ENCODE measurements at regions not wholly inside any gene's neighbourhood (a gene's known extent, or its start where the extent isn't known, plus 50 kb on each side); places are given as distances from the start of the nearest gene placed in this dataset.
"Not testable (repeated sequence)": the region's sequence is repeated elsewhere in the genome, so short reads cannot be mapped to it uniquely, and the experiment has no call there.

GRCh38 chr6:82624251-82624650 is 260.6 kb downstream of the TPBG start:
- TF ChIP-seq ZFX (IDR thresholded peaks at IDR 0.05), result no peak
- TF ChIP-seq, protein P1, sequence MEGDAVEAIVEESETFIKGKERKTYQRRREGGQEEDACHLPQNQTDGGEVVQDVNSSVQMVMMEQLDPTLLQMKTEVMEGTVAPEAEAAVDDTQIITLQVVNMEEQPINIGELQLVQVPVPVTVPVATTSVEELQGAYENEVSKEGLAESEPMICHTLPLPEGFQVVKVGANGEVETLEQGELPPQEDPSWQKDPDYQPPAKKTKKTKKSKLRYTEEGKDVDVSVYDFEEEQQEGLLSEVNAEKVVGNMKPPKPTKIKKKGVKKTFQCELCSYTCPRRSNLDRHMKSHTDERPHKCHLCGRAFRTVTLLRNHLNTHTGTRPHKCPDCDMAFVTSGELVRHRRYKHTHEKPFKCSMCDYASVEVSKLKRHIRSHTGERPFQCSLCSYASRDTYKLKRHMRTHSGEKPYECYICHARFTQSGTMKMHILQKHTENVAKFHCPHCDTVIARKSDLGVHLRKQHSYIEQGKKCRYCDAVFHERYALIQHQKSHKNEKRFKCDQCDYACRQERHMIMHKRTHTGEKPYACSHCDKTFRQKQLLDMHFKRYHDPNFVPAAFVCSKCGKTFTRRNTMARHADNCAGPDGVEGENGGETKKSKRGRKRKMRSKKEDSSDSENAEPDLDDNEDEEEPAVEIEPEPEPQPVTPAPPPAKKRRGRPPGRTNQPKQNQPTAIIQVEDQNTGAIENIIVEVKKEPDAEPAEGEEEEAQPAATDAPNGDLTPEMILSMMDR (conservative IDR thresholded peaks at IDR 0.05), result no peak
- H3K27ac ChIP-seq, result no peak overlapping the region

DNA sequence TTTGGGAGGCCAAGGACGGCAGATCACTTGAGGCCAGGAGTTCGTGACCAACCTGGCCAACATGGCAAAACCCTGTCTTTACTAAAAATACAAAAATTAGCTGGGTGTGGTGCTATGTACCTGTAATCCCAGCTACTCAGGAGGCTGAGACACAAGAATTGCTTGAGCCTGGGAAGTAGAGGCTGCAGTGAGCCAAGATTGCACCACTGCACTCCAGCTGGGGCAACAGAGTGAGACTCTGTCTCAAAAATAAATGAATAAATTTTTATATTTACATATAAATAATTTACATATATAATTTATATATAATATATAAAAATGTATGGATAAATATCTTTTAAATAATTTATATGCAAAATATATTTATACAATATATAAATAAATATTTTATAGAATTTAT is 263.3 kb downstream of the TPBG start:
- not testable (repeated sequence) for H3K27ac ChIP-seq

DNA sequence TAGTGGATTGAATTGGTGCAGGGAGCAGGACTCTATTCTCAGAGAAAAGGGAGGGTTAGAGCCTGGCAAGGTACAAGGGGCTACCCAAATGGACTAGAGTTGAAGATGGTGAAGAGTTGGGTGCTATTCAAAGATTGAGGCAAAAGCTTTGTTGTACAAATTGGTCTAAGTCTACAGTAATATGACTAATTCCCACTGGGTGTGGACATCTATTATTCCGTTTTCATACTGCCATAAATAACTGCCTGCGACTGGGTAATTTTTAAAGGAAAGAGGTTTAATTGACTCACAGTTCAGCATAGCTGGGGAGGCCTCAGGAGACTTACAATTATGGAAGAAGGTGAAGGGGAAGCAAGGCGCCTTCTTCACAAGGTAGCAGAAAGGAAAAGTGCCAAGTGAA is 266.3 kb downstream of the TPBG start:
- no peak overlapping the region for H3K27ac ChIP-seq
- no peak for TF ChIP-seq ZFX (IDR thresholded peaks at IDR 0.05)
- TF ChIP-seq, protein P1 (conservative IDR thresholded peaks at IDR 0.05), result no peak

DNA sequence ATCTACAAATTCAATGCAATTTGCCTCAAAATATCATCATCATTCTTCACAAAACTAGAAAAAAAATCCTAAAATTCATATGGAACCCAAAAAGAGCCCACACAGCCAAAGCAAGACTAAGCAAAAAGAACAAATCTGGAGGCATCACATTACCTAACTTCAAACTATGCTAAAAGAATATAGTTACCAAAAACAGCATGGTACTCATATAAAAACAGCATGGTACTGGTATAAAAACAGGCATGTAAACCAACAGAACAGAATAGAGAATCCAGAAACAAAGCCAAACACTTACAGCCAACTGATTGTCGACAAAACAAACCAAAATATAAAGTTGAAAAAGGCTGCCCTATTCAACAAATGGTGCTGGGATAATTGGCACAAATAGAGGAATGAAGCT is 278.1 kb downstream of the TPBG start:
- no peak overlapping the region for H3K27ac ChIP-seq
- TF ChIP-seq ZFX (IDR thresholded peaks at IDR 0.05), result no peak
- TF ChIP-seq, protein P1 (conservative IDR thresholded peaks at IDR 0.05), result no peak

DNA sequence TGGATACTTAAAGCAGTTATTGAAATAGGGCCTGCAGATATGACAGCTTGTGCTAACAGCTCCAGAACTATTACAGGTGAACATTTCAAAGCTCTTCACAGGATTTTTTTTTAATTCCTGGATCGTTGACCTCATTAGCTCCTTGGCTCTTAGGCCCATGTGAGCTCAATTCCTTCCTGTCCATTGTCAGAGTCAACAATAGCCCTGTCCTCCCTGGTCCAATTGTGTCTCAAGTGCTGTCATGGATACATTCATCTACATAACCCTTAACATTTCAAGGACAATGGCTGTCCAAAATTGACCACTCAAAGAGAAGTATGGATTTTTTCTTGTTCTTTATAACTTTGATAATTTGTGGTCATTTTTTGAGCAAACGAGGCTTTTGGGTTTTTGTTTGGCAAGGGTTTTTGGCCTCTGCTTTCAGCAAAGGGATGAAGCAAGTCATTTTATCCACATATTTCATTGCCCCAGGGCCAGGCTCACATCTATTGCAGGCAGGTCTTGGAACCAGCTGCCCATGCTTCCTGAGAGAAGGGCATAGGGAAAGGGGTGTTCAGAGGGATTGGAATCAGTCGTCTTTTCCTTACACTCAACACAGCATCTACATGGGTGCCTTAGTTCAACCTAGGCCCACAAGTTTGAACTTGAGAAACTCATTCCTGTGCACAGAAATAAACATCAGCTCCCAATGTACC is 282.1 kb downstream of the TPBG start:
- TF ChIP-seq, protein P1 (conservative IDR thresholded peaks at IDR 0.05), result no peak
- no peak for TF ChIP-seq ZFX (IDR thresholded peaks at IDR 0.05)
- no peak overlapping the region for H3K27ac ChIP-seq

GRCh38 chr6:82646231-82646615 is 282.6 kb downstream of the TPBG start:
- no peak overlapping the region for H3K27ac ChIP-seq
- no peak for TF ChIP-seq ZFX (IDR thresholded peaks at IDR 0.05)
- TF ChIP-seq, protein P1 (conservative IDR thresholded peaks at IDR 0.05), result no peak

DNA sequence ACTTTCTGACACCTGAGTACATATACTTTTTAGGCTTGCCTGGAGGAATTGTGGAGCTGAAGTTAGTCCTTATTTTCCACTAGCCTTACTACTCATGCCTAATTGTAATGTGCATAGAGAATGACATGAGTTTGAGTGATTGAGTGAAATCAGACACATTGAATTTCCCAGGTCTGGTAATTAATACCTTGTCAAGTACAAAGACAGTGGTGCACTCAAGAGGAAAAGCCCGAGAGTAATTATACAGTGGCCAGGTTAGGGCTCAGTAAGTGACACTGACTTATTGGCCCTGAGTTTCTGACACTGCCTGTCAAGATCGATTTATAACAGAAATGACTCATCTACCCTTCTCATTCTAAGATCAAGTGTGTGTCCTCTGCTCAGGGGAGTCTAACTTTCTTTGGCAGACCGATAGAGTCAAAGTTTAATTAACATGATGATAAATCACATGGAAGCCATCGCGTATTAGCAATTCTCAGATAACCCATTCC is 288.3 kb downstream of the TPBG start:
- H3K27ac ChIP-seq, result no peak overlapping the region
- TF ChIP-seq ZFX (IDR thresholded peaks at IDR 0.05), result no peak
- TF ChIP-seq, protein P1 (conservative IDR thresholded peaks at IDR 0.05), result no peak

DNA sequence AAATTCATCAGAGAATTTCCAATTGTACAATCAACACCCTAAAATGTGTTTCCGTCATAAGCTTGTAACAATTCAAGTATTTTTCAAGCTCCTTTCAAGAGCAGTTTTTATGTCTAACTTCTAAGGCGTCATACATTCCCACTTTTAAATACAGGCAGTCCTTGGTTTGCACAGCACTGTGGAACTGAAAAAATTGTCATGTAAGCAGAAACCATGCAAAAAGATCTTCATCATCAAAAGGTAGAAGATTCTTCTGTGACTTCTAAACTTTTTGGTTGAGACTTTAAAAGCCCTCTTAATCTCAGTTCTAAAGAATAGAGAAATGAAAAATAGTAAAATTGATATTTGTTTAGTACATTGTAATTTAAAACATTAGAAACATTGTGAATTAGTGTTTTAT is 315.6 kb downstream of the TPBG start:
- H3K27ac ChIP-seq, result no peak overlapping the region
- no peak for TF ChIP-seq ZFX (IDR thresholded peaks at IDR 0.05)
- TF ChIP-seq, protein P1 (conservative IDR thresholded peaks at IDR 0.05), result no peak

All from C4-2B (cell line).